GM19455 (cell line): ENCODE measurements at regions not wholly inside any gene's neighbourhood (a gene's known extent, or its start where the extent isn't known, plus 50 kb on each side); places are given as distances from the start of the nearest gene placed in this dataset.

Experiments
- ATAC-seq: cut with Tn5 transposase; IDR thresholded peaks from one replicate; pipeline ENCODE4 v1.9.1; 2021; ENCODE audit not compliant: unreplicated experiment

DNA sequence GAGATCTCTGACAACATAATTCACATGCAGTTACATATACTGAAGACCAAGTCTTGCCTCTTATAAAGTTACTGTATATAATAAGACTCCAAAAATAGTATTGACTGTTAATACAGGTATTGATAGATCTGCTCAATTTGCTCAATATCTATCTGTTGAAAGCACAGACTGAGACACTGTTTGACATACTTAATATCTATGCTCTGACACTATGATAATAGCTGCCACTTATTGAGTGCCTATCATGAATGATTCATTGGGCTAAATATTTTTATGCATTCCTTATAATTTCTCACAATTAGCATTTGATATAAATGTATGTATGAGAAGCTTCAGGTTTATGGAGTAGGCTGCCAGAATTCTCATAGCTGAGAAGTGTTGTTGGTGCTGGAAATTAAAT lies 1600.9 kb upstream of the IGFBP7 start:
- no peak for ATAC-seq

DNA sequence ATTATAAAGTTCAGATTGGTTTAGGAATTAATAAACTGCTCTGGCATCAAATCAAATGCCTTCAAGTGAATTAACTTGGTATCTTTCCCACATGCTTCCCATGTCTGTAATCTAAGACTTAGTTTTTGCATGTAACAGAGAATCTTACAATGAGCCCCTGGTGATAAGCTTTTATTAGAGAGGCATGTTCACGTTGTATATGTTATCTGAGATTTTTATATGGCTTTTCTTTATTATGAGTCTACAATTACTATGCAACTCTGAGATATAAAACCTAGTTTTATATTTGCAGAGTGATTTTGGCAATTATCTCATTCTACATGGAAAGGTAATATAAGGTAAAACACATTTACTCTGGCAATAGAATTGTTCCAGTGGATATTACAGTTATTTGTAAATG lies 1578.4 kb upstream of the IGFBP7 start:
- no peak for ATAC-seq

- ATAC-seq = no peak
These were observed 1569.7 kb upstream of the IGFBP7 start for GRCh38 chr4:58679886-58680285.

GRCh38 chr4:58679051-58679450 lies 1568.9 kb upstream of the IGFBP7 start:
- no peak for ATAC-seq

DNA sequence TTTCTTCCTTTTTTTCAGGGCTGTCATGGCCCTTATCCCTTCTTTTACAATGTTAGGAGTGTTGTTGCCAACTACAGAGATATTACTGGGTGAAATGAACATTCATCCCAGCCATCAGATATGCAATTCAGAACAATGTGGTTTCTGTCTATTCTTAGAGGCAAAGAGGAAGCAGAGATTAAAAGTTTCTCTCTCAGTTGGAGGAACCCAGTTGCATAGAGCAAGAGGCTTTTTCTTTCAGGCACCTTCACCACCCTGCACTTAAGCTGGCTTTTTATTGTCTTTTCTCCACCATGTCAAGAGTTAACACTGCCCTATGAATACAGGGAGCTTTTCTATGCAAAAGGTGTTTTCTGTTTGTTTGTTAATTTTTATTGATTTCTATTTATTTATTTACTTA lies 1559.6 kb upstream of the IGFBP7 start:
- no peak for ATAC-seq

DNA sequence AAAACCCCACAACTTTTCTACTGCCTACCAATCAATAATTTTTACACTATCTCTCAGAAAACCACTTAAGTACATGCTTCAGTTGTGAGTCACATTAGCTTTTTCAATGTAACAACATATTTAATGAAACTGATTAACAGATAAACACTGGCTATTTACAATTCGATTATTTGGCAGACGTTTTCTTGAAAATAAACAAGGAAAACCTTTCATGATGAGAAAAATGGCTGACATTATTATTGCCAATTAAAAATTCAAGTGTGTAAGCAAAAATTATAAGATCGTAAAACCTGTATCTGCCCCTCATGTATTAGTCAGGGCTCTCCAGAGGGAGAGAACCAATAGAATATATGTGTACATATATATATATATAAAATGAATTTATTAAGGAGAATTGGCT lies 1555.5 kb upstream of the IGFBP7 start:
- ATAC-seq = no peak

DNA sequence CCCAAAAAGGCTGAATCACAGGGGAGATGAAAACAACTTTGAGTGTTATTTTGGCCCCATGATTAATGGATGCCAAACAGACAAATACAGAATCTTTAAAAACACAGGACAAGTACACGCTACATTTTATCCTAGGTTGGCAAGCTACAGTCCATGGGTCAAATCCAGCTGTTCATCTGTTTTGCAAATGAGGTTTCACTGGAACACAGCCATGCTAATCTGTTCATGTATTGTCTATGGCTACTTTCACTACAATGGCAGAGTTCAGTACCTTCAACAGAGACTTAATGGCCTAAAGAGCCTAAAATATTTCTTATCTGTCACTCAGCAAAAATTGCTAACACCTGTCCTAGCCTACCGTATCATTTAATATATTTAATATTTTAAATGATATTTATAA lies 1548.5 kb upstream of the IGFBP7 start:
- ATAC-seq = no peak

GRCh38 chr4:58653251-58653650 lies 1543.1 kb upstream of the IGFBP7 start:
- ATAC-seq = no peak

DNA sequence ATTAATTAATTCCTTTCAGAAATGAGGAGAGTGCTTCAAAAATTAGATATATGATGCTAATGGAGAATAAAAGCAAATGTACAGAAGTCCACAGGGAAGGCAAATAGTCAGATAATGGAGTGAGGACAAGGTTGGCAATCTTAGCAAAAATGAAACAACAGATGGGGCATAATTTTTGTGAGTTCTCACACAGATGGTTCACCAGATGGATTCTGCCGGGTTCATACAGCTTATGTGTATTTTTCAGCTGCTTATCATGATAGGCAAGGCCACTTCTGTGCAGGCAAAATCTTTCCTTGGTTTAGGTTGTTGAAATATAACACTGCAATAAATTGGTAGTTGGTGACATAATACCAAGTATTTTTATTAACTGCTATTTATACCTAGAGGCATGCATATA lies 1539.0 kb upstream of the IGFBP7 start:
- ATAC-seq = no peak

GRCh38 chr4:58646126-58646525 lies 1535.9 kb upstream of the IGFBP7 start:
- ATAC-seq = no peak

GRCh38 chr4:58644549-58644948 lies 1534.4 kb upstream of the IGFBP7 start:
- ATAC-seq = no peak

DNA sequence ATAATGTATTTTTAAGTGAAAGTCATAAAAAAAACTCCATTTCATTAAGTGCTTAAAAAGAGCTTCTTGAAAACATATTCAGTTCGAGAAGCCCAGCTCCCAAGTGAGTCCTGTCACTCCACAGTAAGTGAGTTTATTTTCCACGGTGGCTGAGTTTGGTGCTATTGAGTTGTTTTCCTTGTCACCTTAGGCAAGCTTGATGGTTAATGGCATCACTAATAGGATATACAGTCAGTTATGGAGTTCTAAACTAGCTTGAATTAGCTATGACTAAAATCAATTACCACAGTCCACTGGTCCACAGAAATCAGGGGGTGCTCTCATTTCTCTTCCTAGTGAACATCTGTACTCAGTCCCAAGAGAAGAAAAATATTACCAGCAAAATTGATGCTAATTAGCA lies 1526.2 kb upstream of the IGFBP7 start:
- no peak for ATAC-seq

DNA sequence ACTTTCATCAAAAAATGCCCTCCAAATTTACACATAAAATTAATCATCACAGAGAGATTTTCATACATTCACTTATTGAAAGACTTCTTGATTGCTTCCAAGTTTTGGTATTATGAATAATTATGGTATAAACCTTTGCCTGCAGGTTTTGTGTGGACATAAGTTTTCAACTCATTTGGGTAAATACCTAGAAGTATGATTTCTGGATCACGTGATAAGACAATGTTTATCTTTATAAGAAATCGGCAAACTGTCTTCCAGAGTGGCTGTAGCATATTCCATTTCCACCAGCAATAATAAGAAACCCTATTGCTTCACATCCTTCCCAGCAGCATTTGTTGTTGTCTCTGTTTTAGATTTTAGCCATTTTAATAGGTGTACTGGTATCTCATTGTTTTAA lies 1507.0 kb upstream of the IGFBP7 start:
- no peak for ATAC-seq

GRCh38 chr4:58611012-58611411 lies 1500.8 kb upstream of the IGFBP7 start:
- ATAC-seq = no peak

- no peak for ATAC-seq
These were observed 1496.1 kb upstream of the IGFBP7 start for GRCh38 chr4:58606303-58606702.

GRCh38 chr4:58603951-58604350 lies 1493.8 kb upstream of the IGFBP7 start:
- no peak for ATAC-seq

DNA sequence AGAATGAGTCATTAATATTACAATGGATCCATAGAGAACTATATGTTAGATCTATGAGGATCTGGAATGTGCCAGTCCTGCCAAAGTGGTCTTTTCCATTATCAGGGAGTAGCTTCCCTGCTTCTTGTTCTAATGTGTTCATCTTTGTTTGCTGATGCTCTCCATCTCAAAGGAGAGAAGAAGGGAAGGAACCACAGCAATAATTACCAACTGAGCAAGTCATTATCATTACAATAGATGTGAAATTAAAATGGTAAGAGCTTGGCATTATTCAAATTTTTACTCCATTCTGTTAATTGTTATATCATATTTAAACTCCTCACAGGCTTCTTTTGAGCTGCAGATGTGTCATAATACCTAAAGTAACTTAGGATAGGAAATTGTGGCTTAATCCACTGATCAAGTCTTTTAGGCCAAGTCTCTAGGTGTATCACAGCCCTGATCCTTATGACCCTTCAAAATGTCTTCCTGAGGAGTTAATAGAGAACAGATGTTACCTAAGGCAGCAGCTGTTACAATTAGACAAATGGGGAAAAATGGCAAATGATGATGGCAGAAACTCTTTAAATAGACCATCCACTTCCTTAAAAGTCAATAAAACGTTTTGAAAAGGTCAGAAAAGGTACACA lies 1492.7 kb upstream of the IGFBP7 start:
- ATAC-seq = no peak

GRCh38 chr4:58602022-58602421 lies 1491.8 kb upstream of the IGFBP7 start:
- no peak for ATAC-seq

DNA sequence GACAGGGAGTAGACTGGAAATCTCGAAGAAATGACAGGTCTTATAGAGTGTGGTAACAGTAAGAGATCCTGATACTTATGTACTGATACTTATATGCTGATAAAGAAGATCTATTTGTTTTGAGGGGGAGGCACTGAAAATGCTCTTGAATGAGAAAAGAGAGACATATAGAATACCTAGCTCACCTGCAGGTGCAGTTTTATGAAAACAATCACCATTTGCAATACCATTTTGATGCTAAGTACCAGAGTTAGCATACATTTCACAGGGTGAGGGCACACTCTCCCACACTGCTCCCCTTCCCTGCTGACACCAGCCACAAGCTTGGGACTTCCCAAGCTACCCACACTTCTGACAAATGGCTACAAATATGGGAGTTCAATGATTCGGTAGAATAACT lies 1490.1 kb upstream of the IGFBP7 start:
- ATAC-seq = no peak

DNA sequence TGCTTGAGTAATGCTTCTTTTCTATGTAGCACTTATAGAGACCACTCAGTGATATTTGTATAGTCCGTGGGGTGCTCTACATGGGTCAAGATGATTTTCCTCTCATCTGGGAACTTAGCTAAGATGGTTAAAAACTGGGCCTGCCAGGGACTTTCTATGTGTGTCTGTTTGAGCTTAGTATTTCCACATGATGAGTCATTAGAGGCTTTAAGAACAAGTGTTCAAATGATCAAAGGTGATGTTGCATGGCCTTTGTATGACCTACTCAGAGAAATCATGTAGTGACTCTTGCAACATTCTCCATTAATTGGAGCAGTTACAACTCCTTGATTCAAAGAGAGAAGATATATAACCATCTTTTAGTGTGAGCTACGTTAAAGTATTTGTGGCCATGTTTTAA lies 1480.5 kb upstream of the IGFBP7 start:
- ATAC-seq = no peak

DNA sequence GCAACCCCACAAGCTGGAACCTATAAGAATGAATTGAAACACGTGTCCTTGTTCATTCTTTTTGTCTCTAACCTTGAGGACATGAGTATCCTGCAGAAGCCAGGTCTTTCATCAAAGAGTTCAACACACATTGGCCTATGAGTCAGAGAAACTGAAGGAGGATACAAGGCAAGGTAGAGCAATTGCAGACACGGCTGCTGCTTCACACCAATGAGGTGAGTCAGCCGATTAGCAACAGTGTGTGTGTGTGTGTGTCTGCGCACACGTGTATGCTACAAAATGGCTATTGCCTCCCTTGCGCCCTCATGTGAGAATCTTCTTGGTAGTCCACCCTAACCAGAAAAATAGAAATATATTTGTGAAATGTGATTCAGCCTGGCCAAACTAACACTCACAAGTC lies 1477.7 kb upstream of the IGFBP7 start:
- ATAC-seq = no peak

GRCh38 chr4:58566260-58566659 lies 1456.1 kb upstream of the IGFBP7 start:
- ATAC-seq = no peak

- ATAC-seq = no peak
These were observed 1454.7 kb upstream of the IGFBP7 start for GRCh38 chr4:58564695-58565475.
